Lower lobe of right lung (tissue), 2 donors: ENCODE measurements at regions not wholly inside any gene's neighbourhood (a gene's known extent, or its start where the extent isn't known, plus 50 kb on each side); places are given as distances from the start of the nearest gene placed in this dataset.

Experiments
- ATAC-seq, 2 donors: fragments of 200-7000 bp; cut with Tn5 transposase; one replicate each; pipeline ENCODE4 v1.9.1; 2020 to 2022; ENCODE audit warnings: mild to moderate bottlenecking in 2 of 2, moderate library complexity in 2 of 2
- DNase-seq: peaks from one replicate; pipeline ENCODE4 v3.0.0-alpha.2; 2020
- H3K27ac ChIP-seq: fragments of 200-600 bp; one replicate; pipeline ENCODE4 v1.8.0; 2022
- H3K27me3 ChIP-seq: fragments of 200-600 bp; one replicate; pipeline ENCODE4 v1.8.0; 2022; ENCODE audit warnings: low read depth
- H3K36me3 ChIP-seq: fragments of 200-600 bp; one replicate; pipeline ENCODE4 v1.8.0; 2022; ENCODE audit warnings: mild to moderate bottlenecking
- H3K4me1 ChIP-seq: fragments of 200-600 bp; one replicate; pipeline ENCODE4 v1.8.0; 2022
- H3K4me3 ChIP-seq: fragments of 200-600 bp; one replicate; pipeline ENCODE4 v1.8.0; 2022; ENCODE audit warnings: mild to moderate bottlenecking
- H3K9me3 ChIP-seq: fragments of 200-600 bp; one replicate; pipeline ENCODE4 v1.8.0; 2022
- intact Hi-C: fragments of 100-400 bp; cut with DNase I; formaldehyde crosslinking; loops from one replicate; pipeline ENCODE4 v1.11.0; 2022
- TF ChIP-seq, protein P1 (sequence below): fragments of 200-600 bp; IDR thresholded peaks from one replicate; pipeline ENCODE4 v1.8.0; 2022; ENCODE audit warnings: antibody characterized with exemption, mild to moderate bottlenecking
- donor health status: DM: no; HTN: yes; CAD: no; lungs with severe emphysema.

DNA sequence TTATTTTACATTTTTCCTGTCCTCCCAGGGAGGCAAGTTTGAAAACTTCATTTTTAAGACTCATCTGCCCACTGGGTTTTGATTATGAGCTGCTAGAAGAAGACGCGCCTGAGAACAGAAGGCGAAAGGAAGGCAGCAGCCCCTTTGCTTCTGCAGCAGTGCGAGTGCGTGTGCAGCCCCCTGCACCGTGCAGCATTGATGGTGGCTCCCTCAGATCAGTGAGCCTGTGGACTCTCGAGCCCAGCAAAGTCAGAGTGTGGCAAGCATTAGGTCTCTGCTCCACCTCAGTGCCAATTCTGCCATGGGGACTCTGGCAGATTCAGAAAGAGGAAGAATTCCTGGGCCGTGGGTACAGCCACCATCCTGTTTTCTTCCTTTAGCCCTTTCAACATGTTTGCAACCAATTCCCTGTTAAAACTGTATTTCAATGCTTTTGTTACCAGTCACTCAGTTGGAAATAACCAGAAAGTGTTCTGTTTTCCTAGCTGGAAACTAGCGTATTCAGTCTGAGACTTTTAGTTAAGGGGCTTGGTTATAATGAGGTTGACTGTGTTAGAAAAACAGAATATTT is 134.8 kb upstream of the OGFRL1 start:
- no peaks in the 10 kb centered on the region for H3K9me3 ChIP-seq
- no peak overlapping the region for H3K4me3 ChIP-seq
- intact Hi-C loops = no loop called here
- H3K36me3 ChIP-seq = no peaks in the 10 kb centered on the region
- no peaks in the 10 kb centered on the region for H3K4me1 ChIP-seq
- H3K27me3 ChIP-seq = no peaks in the 10 kb centered on the region
- no peak overlapping the region for H3K27ac ChIP-seq
- DNase-seq = no peak
- no peak for ATAC-seq
- TF ChIP-seq, protein P1, sequence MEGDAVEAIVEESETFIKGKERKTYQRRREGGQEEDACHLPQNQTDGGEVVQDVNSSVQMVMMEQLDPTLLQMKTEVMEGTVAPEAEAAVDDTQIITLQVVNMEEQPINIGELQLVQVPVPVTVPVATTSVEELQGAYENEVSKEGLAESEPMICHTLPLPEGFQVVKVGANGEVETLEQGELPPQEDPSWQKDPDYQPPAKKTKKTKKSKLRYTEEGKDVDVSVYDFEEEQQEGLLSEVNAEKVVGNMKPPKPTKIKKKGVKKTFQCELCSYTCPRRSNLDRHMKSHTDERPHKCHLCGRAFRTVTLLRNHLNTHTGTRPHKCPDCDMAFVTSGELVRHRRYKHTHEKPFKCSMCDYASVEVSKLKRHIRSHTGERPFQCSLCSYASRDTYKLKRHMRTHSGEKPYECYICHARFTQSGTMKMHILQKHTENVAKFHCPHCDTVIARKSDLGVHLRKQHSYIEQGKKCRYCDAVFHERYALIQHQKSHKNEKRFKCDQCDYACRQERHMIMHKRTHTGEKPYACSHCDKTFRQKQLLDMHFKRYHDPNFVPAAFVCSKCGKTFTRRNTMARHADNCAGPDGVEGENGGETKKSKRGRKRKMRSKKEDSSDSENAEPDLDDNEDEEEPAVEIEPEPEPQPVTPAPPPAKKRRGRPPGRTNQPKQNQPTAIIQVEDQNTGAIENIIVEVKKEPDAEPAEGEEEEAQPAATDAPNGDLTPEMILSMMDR = no peak

DNA sequence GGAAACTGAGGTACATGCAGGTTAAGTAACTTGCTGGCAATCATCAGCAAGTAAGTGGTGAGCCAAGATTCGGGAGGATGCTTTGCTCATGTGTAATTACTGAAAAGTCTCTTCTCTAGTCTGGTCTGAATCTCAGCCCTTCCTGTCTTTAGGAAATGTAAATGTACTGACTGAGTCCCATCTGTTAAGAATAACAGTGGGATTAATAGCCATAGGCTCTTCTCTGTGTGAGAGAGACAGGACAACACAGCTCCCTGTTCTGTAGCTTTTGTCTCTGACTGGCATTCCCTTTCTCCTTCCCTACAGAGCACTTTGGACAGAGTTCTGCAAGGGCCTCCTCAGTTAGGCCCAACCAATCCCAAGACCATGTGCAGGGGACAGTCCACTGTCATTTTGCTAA is 131.3 kb upstream of the OGFRL1 start:
- no peaks in the 10 kb centered on the region for H3K27me3 ChIP-seq
- intact Hi-C loops = no loop called here
- H3K4me1 ChIP-seq = no peaks in the 10 kb centered on the region
- no peak for DNase-seq
- no peak overlapping the region for H3K27ac ChIP-seq
- TF ChIP-seq, protein P1 = no peak
- ATAC-seq = no peak
- no peaks in the 10 kb centered on the region for H3K36me3 ChIP-seq
- H3K9me3 ChIP-seq = no peaks in the 10 kb centered on the region
- H3K4me3 ChIP-seq = no peak overlapping the region

DNA sequence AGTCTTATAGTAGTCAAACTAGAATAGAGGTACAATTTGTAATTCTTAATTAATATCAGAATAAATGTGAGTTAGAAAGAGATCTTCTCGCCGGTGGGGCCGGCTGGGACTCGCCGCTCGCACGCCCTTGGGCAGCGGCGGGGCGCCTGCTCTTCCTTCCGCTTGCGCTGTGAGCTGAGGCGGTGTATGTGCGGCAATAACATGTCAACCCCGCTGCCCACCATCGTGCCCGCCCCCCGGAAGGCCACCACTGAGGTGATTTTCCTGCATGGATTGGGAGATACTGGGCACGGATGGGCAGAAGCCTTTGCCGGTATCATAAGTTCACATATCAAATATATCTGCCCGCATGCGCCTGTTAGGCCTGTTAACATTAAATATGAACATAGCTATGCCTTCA is 123.7 kb upstream of the OGFRL1 start:
- Histone ChIP-seq H3K4me1 (no peaks in the 10 kb centered on the region), H3K4me3 (no peak overlapping the region), H3K27me3 (no peaks in the 10 kb centered on the region), H3K9me3 (no peaks in the 10 kb centered on the region), H3K27ac (no peak overlapping the region), H3K36me3 (no peaks in the 10 kb centered on the region)
- intact Hi-C loops = no loop called here
- TF ChIP-seq, protein P1 = no peak
- ATAC-seq = no peak
- DNase-seq = no peak

DNA sequence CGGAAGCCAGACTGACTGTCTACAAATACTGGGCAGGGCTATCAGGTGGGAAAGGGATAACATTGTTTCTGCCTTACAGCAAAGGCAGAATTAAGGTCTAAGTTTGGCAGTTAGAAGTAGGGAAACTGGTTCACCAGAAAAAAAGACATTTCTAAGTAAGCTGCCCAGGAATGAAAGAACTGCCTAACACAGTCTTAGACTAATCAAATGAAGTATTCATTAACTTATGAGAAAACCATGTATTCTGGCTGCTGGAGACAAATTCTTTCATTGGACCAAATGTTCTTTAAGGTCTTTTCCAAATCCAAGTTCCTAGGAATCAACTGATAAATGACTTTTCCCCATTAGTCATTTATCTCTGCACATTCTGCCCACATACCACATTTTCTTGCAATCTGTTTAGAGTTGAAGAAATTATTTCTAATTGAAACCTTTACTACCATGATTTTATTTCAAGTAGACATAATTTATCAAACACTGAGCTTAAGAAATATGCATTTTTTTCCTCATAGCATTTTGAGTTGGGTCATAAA is 120.3 kb upstream of the OGFRL1 start:
- H3K27ac ChIP-seq = no peak overlapping the region
- TF ChIP-seq, protein P1 = no peak
- H3K4me3 ChIP-seq = no peak overlapping the region
- intact Hi-C loops = no loop called here
- no peaks in the 10 kb centered on the region for H3K4me1 ChIP-seq
- no peaks in the 10 kb centered on the region for H3K9me3 ChIP-seq
- no peaks in the 10 kb centered on the region for H3K27me3 ChIP-seq
- DNase-seq (no peak), ATAC-seq (no peak)
- no peaks in the 10 kb centered on the region for H3K36me3 ChIP-seq

DNA sequence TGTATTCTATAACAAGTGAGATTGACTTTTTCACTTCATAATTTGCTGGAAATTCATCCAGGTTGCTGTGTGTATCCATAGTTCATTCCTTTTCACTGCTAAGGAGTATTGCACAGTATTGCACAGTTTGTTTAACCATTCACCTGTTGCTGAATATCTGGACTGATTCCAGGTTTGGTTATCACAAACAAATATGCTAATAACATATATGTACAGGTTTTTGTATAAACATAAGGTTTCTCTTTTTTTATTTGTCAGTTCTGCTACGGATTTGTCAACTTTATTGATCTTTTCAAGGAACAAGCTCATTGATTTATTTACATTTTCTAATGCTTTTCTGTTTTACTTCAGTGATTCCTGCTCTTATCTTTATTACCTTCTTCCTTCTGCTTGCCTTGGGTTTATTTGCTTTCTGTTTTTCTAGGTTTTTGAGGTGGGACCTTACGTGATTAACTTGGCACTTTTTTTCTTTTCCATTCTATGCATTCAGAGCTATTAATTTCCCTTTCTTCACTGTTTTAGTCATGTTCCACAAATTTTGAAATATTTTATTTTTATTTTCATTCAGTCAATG is 117.0 kb upstream of the OGFRL1 start:
- intact Hi-C loops = no loop called here
- H3K4me1 ChIP-seq = no peaks in the 10 kb centered on the region
- TF ChIP-seq, protein P1 = no peak
- no peaks in the 10 kb centered on the region for H3K27me3 ChIP-seq
- no peak overlapping the region for H3K4me3 ChIP-seq
- H3K27ac ChIP-seq = no peak overlapping the region
- ATAC-seq (no peak), DNase-seq (no peak)
- H3K9me3 ChIP-seq = no peaks in the 10 kb centered on the region
- H3K36me3 ChIP-seq = no peaks in the 10 kb centered on the region
